ENCODE measurements at regions not wholly inside any gene's neighbourhood (a gene's known extent, or its start where the extent isn't known, plus 50 kb on each side); places are given as distances from the start of the nearest gene placed in this dataset.

- H3K4me2 ChIP-seq (ENCODE audit: insufficient read depth, low read length), result no peak overlapping the region
- no peak for TF ChIP-seq EZH2 (IDR thresholded peaks at IDR 0.05; ENCODE audit: borderline replicate concordance, low read depth, low read length, severe bottlenecking)
- TF ChIP-seq CTCF (IDR thresholded peaks at IDR 0.05; ENCODE audit: borderline replicate concordance, extremely low read depth, low read length, poor library complexity, severe bottlenecking), result no peak
- no peaks in the 10 kb centered on the region for H3K27me3 ChIP-seq (ENCODE audit: insufficient read depth, low read length, poor library complexity)
- no peak overlapping the region for H3K27ac ChIP-seq (ENCODE audit: low read length)
- H4K20me1 ChIP-seq (ENCODE audit: insufficient read depth, low read length), result no peaks in the 10 kb centered on the region
- H3K36me3 ChIP-seq (ENCODE audit: insufficient read depth, low read length), result no peaks in the 10 kb centered on the region
- no peaks in the 10 kb centered on the region for H3K9me3 ChIP-seq (ENCODE audit: insufficient read depth, low read length, severe bottlenecking)
- DNase-seq (no peak), ATAC-seq (ENCODE audit: insufficient read depth, low read depth) (no peak)
- H3K4me3 ChIP-seq (ENCODE audit: low read depth in 1 of 2, low read length in 2 of 2), result no peak overlapping the region
- H3K4me1 ChIP-seq (ENCODE audit: insufficient read depth, low read length), result no peaks in the 10 kb centered on the region
- H2AFZ ChIP-seq (ENCODE audit: low read depth, low read length), result no peak overlapping the region
- H3K9ac ChIP-seq (ENCODE audit: low read depth, low read length), result no peak overlapping the region
- no peaks in the 10 kb centered on the region for H3K79me2 ChIP-seq (ENCODE audit: insufficient read depth, low read length)
These were observed 832.1 kb downstream of the TUSC7 start for GRCh38 chr3:117541721-117542120.

DNA sequence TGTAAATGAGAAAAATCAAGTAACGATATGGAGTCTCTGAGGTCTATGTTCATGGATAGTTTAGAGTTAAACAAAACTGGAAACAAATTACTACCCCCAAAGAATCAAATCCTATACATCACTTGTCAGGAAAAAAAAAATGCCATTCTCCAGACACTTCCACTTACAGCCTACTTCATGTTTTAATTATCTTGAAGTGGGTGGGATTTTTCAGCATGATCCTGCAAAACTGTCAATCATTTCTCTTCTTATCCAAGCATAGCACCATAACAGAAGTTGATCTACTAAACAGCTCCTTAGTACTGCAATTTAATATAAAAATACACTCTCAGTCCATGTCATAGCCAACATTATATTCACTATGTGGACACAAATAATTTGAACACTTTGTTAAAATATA lies 833.9 kb downstream of the TUSC7 start:
- H3K36me3 ChIP-seq (ENCODE audit: insufficient read depth, low read length), result no peaks in the 10 kb centered on the region
- ATAC-seq (ENCODE audit: insufficient read depth, low read depth), result no peak

GRCh38 chr3:117545484-117545883 lies 835.9 kb downstream of the TUSC7 start:
- H4K20me1 ChIP-seq (ENCODE audit: insufficient read depth, low read length), result no peaks in the 10 kb centered on the region
- H3K36me3 ChIP-seq (ENCODE audit: insufficient read depth, low read length), result no peaks in the 10 kb centered on the region
- H3K9me3 ChIP-seq (ENCODE audit: insufficient read depth, low read length, severe bottlenecking), result no peaks in the 10 kb centered on the region
- H2AFZ ChIP-seq (ENCODE audit: low read depth, low read length), result no peak overlapping the region
- TF ChIP-seq EZH2 (IDR thresholded peaks at IDR 0.05; ENCODE audit: borderline replicate concordance, low read depth, low read length, severe bottlenecking) (no peak), CTCF (IDR thresholded peaks at IDR 0.05; ENCODE audit: borderline replicate concordance, extremely low read depth, low read length, poor library complexity, severe bottlenecking) (no peak)
- H3K4me1 ChIP-seq (ENCODE audit: insufficient read depth, low read length), result no peaks in the 10 kb centered on the region
- no peaks in the 10 kb centered on the region for H3K79me2 ChIP-seq (ENCODE audit: insufficient read depth, low read length)
- H3K27me3 ChIP-seq (ENCODE audit: insufficient read depth, low read length, poor library complexity), result no peaks in the 10 kb centered on the region
- H3K9ac ChIP-seq (ENCODE audit: low read depth, low read length), result no peak overlapping the region
- DNase-seq, result no peak
- no peak for ATAC-seq (ENCODE audit: insufficient read depth, low read depth)
- H3K4me3 ChIP-seq (ENCODE audit: low read depth in 1 of 2, low read length in 2 of 2), result no peak overlapping the region
- H3K27ac ChIP-seq (ENCODE audit: low read length), result no peak overlapping the region
- H3K4me2 ChIP-seq (ENCODE audit: insufficient read depth, low read length), result no peak overlapping the region

More for the DNA sequence above, 833.9 kb downstream of the TUSC7 start:
- no peaks in the 10 kb centered on the region for H3K79me2 ChIP-seq (ENCODE audit: insufficient read depth, low read length)
- H3K9me3 ChIP-seq (ENCODE audit: insufficient read depth, low read length, severe bottlenecking), result no peaks in the 10 kb centered on the region
- no peak for DNase-seq
- no peaks in the 10 kb centered on the region for H4K20me1 ChIP-seq (ENCODE audit: insufficient read depth, low read length)
- H3K27me3 ChIP-seq (ENCODE audit: insufficient read depth, low read length, poor library complexity), result no peaks in the 10 kb centered on the region
- no peak overlapping the region for H3K4me2 ChIP-seq (ENCODE audit: insufficient read depth, low read length)
- no peak overlapping the region for H3K27ac ChIP-seq (ENCODE audit: low read length)
- no peak overlapping the region for H3K9ac ChIP-seq (ENCODE audit: low read depth, low read length)
- H3K4me3 ChIP-seq (ENCODE audit: low read depth in 1 of 2, low read length in 2 of 2), result no peak overlapping the region
- TF ChIP-seq CTCF (IDR thresholded peaks at IDR 0.05; ENCODE audit: borderline replicate concordance, extremely low read depth, low read length, poor library complexity, severe bottlenecking), result no peak
- no peak for TF ChIP-seq EZH2 (IDR thresholded peaks at IDR 0.05; ENCODE audit: borderline replicate concordance, low read depth, low read length, severe bottlenecking)
- H2AFZ ChIP-seq (ENCODE audit: low read depth, low read length), result no peak overlapping the region
- H3K4me1 ChIP-seq (ENCODE audit: insufficient read depth, low read length), result no peaks in the 10 kb centered on the region
